RWPE1 (cell line): ENCODE measurements at regions not wholly inside any gene's neighbourhood (a gene's known extent, or its start where the extent isn't known, plus 50 kb on each side); places are given as distances from the start of the nearest gene placed in this dataset.
"Not testable (repeated sequence)": the region's sequence is repeated elsewhere in the genome, so short reads cannot be mapped to it uniquely, and the experiment has no call there.

Experiments
- CTCF ChIA-PET: fragments of 350-600 bp; sonication (Branson Sonifier 250); formaldehyde crosslinking; extraction: SDS; loops from one replicate; lab custom pipeline; 2021; lab: Yijun Ruan, JAX
- POLR2A ChIA-PET: fragments of 400-600 bp; formaldehyde crosslinking; extraction: SDS; loops from one replicate; lab custom pipeline; 2020; ENCODE audit warnings: antibody characterized with exemption; ENCODE audit not compliant: low non-redundant PET; lab: Yijun Ruan, JAX
- DNase-seq: peaks from one replicate; pipeline ENCODE4 v3.0.0; 2012; ENCODE audit warnings: low spot score
- H3K27ac ChIP-seq: fragments of 450-650 bp; 2 replicates; pipeline ENCODE4 v1.5.1; 2017
- CTCF ChIP-seq: fragments of 450-650 bp; conservative IDR thresholded peaks from 2 replicates; pipeline ENCODE4 v1.5.1; 2017; ENCODE audit warnings: low read depth, mild to moderate bottlenecking

GRCh38 chr2:81363800-81364199 is 1059.2 kb upstream of the LRRTM1 start:
- ChIA-PET CTCF (no interaction called here), POLR2A (no interaction called here)
- no peak overlapping the region for H3K27ac ChIP-seq
- no peak for TF ChIP-seq CTCF
- DNase-seq, result no peak

- CTCF ChIA-PET, H3K27ac ChIP-seq, POLR2A ChIA-PET, DNase-seq: not testable (repeated sequence)
Measured at GRCh38 chr2:81362468-81362867, 1057.9 kb upstream of the LRRTM1 start.

- ChIA-PET CTCF (no interaction called here), POLR2A (no interaction called here)
- no peak for TF ChIP-seq CTCF
- no peak for DNase-seq
- no peak overlapping the region for H3K27ac ChIP-seq
Measured at GRCh38 chr2:81355436-81355835, 1050.9 kb upstream of the LRRTM1 start.

- DNase-seq, result no peak
- POLR2A ChIA-PET, result no interaction called here
- TF ChIP-seq CTCF, result no peak
- no peak overlapping the region for H3K27ac ChIP-seq
- CTCF ChIA-PET, result interaction anchor here (0.6 kb wide), 1 partner anchor 119 kb away, joined by 4 read pairs; no protein-coding TSS in a partner anchor
Measured at GRCh38 chr2:81334046-81334445, 1029.5 kb upstream of the LRRTM1 start.

GRCh38 chr2:81328968-81329367 is 1024.4 kb upstream of the LRRTM1 start:
- no peak for DNase-seq
- ChIA-PET POLR2A (no interaction called here), CTCF (interaction anchor here (0.8 kb wide), 1 partner anchor 17 kb away, joined by 3 read pairs; no protein-coding TSS in a partner anchor)
- H3K27ac ChIP-seq, result no peak overlapping the region
- no peak for TF ChIP-seq CTCF

- DNase-seq, result no peak
- POLR2A ChIA-PET, result no interaction called here
- CTCF ChIA-PET, result no interaction called here
- no peak for TF ChIP-seq CTCF
- no peak overlapping the region for H3K27ac ChIP-seq
Measured at GRCh38 chr2:81327911-81328310, 1023.4 kb upstream of the LRRTM1 start.

- TF ChIP-seq CTCF, result 0 out of 2 replicates have a peak, but pooled peaks have one; percentile 6
- CTCF ChIA-PET, result interaction anchor here (0.7 kb wide), 2 partner anchors 56 to 255 kb away, joined by 3 read pairs; no protein-coding TSS in a partner anchor
- no peak for DNase-seq
Measured at GRCh38 chr2:81324046-81324445, 1019.5 kb upstream of the LRRTM1 start.

More at GRCh38 chr2:81324046-81324445, 1019.5 kb upstream of the LRRTM1 start:
- POLR2A ChIA-PET, result no interaction called here
- H3K27ac ChIP-seq, result no peak overlapping the region
